HUDEP-2 (cell line): ENCODE measurements at regions not wholly inside any gene's neighbourhood (a gene's known extent, or its start where the extent isn't known, plus 50 kb on each side); places are given as distances from the start of the nearest gene placed in this dataset.
A peak's percentile ranks its signal among the peaks of the same experiment; 100 is the strongest.

Experiments
- DNase-seq, 76 experiments: peaks; one replicate each; lab custom pipeline; 2025; ENCODE audit not compliant: unreplicated experiment in 76 of 76; lab: John Stamatoyannopoulos, UW

- DNase-seq = no peak
These were observed 527.4 kb downstream of the C4orf33 start for GRCh38 chr4:129623233-129623875.

DNA sequence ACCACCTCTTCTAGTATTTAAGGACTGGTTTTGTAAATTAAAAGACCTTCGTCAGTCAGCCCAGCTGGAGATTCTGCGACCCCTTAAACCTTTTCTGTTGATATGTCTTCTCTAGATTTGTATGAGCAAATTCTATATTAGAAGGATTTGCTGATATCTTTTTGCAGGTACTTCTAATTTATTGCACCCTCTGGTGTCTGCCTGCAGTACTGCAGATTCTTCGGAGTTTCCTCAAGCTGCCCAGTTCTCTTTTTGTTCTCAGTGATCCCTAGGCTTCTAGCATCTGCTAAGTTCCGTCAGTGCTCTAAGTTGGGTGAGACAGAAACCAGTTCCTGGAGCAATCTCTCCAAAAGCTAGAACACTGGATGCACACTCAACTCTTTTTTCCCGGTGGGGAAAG is 545.2 kb downstream of the C4orf33 start:
- peak in 44 of 76 experiments; percentile 0 to 44 (median 9) for DNase-seq

- DNase-seq = no peak
These were observed 549.5 kb downstream of the C4orf33 start for GRCh38 chr4:129645461-129645860.

DNA sequence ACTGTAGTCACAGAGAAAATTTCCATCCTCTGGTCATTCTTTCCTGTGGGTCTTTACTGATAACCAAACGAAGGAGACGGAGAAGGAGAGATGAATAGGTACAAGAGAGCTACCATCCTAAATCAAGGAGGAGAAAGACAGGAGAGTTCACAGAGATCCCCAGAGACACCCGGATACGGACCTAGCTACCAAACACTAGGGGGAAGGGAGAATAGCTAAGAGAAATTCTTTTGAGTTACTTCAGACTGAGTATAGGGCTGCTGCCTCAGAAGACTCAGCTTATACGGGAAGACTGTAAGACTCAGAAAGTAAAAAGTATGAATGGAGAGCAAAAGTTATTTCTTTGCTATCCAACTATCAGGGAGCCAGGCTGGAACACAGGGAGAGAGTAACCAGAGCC is 572.1 kb downstream of the C4orf33 start:
- DNase-seq = no peak

DNA sequence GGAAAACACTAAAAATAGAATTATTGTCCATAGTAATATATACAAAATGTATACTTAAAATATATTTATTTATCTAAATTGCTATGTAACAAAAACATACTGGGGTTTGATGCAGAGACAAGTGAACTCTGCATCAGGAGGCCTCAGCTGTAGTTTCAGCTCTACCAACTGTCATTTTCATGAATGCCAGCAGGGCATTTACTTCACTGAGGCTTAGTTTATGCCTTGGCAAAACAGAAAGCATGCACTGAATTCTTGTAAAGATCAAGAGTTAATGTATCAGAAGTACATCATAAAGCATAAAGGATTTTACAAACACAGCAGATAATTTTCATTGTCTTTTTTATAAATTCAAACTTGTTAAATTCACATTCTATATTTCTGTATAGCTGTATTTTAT is 577.0 kb downstream of the C4orf33 start:
- DNase-seq = no peak

GRCh38 chr4:129675036-129675435 is 579.1 kb downstream of the C4orf33 start:
- no peak for DNase-seq

DNA sequence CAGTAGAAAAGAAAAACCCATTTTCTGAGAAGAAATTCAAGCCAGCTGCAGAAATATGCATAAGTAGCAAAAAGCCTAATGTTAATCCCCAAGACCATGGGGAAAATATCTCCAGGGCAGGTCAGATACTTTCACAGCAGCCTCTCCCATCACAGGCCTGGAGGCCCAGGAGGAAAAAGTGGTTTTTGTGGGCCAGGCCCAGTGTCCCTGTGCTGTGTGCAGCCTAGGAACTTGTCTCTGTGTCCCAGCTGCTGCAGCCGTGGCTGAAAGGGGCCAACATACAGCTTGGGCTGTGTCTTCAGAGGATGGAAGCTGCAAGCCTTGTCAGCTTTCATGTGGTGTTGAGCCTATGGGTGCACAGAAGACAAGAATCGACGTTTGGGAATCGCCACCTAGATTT is 581.0 kb downstream of the C4orf33 start:
- DNase-seq = no peak

GRCh38 chr4:129682586-129682985 is 586.6 kb downstream of the C4orf33 start:
- no peak for DNase-seq

DNA sequence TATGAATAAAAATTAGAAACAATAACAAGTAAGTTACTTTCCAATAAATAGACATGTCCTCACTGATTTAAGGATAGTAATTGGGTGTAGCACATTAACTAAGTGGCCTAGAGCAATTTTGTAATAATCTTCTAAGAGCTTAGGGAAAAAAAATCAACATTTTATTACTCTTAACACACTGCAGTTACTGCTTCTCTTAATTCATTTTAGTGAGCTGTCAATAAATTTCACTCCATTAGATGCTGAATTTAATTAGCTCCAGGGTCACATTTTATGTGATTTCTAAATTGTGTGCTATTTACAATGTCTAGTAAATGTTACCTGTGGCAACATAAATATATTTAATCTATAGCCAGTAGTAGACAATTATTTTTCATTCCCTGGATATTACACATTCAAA is 612.0 kb downstream of the C4orf33 start:
- DNase-seq = no peak

DNA sequence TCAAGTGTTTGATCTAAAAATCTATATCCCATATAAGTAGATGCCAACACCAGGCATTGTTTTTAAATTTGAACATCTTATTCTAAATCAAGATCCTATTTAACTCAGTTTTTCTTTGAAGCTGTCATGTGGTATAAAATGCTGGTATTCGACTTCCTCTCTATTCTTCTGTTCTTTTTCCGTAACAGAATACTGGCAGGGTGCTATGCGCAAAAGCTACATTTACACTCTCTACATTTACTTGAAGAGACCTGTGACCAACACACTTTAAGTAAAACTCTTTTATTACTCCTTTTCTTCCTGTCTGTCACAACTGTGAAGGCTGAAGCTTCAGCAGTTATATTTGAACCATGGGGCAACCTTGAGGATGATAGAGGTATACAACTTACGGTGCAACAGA is 612.8 kb downstream of the C4orf33 start:
- DNase-seq = no peak

- DNase-seq = no peak
These were observed 642.2 kb downstream of the C4orf33 start for GRCh38 chr4:129738175-129738574.

DNA sequence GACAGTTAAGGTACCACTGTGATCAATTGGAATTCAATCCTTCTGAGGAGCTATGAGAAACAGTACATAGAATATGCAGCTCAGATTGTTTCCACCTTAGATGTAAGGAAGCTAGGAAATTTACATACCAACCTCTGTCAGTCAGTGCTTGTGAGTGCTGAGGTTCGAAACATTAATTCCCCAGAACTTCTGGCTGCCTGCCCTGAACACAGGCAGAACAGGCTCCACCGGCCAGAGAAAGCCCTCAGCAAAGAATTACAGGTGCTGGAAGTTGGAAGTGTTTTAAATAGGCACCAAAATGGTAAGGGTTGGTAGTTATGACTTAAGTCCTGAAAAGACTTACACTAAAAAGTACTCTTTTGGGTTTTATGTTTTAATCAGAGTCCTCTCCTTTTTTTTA is 651.8 kb downstream of the C4orf33 start:
- peak in 1 of 76 experiments; percentile 0 for DNase-seq

GRCh38 chr4:129748991-129749390 is 653.0 kb downstream of the C4orf33 start:
- no peak for DNase-seq

DNA sequence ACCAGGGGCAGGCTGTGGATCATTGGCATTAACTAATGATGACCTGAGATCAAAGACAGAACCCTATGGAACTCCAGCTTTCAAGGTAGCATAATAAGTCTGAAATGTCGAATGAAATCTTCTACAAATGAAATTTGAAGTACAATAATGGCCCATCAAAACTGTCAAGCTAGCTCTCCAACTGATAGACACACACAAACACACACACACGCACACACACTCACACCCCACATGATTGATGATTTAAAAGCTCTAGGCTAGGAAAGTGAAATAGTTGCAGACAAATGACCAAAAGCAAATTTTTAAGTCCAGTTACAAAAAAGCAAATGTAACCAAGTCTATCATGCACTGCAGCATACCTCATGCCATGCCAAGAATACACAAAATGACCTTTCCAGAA is 655.7 kb downstream of the C4orf33 start:
- no peak for DNase-seq

- no peak for DNase-seq
These were observed 687.6 kb downstream of the C4orf33 start for GRCh38 chr4:129783596-129783995.

GRCh38 chr4:129788486-129788885 is 692.5 kb downstream of the C4orf33 start:
- DNase-seq = no peak

GRCh38 chr4:129804461-129804981 is 708.6 kb downstream of the C4orf33 start:
- no peak for DNase-seq

DNA sequence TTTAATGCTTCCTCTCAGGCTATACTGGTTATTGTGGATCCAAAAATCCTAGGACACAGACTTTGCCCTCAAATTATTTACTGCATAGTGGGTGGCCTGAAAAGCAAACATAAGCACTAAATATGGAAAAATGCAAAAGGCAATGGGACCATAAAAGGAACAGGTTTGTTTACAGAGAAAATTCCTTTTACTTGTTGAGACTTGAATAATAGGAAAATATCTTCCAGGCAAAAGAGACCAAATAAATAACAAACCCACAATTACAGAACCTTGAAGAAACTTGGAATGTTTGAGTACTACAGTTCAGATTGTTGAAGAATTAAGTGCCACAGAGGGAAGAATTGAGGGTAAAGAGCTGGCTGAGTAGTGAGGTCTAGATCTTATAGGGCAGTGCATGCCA is 711.0 kb downstream of the C4orf33 start:
- no peak for DNase-seq

DNA sequence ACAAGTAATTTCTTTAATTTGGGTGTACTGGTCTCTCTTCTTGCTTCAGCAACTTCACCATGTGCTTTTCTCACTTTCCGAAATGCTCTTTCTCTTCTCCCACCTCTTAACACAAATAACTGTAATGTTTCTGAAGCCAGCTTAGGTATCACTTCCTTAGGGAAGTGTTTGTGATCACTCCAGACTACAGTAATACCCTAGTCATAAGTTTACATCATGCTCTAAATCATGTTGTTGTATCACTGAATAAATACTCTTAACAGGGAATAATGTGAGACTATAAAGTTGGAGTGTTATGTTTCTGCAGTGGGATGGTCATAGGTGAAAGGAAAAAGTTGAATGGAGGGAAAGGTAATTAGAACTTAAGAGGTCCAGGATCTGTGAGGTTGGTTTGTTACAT is 712.3 kb downstream of the C4orf33 start:
- no peak for DNase-seq

GRCh38 chr4:129821073-129821472 is 725.1 kb downstream of the C4orf33 start:
- no peak for DNase-seq

- no peak for DNase-seq
These were observed 726.0 kb downstream of the C4orf33 start for GRCh38 chr4:129821963-129822362.

DNA sequence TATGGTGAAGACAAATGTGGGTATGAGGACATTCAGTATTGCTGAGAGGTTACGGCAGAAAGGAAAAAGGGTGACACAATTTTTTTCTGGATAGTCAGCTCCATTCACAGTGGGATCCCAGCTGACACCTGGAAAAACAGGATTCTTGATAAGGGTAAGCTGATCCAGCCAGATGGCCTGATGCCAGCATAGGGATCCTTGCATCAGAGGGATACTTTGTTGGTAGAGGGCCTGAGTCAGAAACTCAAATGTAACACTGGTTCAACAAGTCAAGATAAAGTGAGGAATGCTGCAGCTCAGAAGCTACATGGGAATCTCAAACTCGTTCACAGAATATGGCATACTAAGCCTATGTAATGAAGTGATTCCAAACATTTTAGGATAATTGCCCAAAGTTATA is 726.7 kb downstream of the C4orf33 start:
- no peak for DNase-seq

DNA sequence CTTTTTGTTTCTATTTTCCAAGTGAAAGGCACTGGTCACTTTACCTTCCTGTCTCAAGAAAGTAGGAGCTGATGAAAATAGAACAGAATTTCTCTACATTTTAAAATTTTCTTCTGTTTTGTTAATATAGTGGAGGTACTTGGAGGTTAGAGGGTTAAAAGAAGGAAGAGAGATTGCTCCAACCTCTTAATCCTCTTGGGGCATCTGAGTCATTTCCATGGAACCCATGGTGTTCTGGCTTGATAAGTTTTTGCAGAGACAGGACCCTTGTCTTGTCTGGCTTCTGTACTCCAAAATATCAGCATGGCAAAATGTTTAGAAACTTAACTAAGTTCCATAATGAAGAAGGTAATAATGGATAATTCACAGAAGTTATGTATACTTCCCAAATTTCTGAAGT is 727.2 kb downstream of the C4orf33 start:
- no peak for DNase-seq
